ENCODE measurements at regions not wholly inside any gene's neighbourhood (a gene's known extent, or its start where the extent isn't known, plus 50 kb on each side); places are given as distances from the start of the nearest gene placed in this dataset.

- no peak for TF ChIP-seq CTCF (IDR thresholded peaks at IDR 0.05)
- TF ChIP-seq POLR2A (IDR thresholded peaks at IDR 0.05): no peak
Measured at GRCh38 chr6:137581019-137581707, 87.0 kb upstream of the OLIG3 start.

All from right lobe of liver (tissue), 4 donors.